ENCODE measurements at regions not wholly inside any gene's neighbourhood (a gene's known extent, or its start where the extent isn't known, plus 50 kb on each side); places are given as distances from the start of the nearest gene placed in this dataset.

GRCh38 chr1:193451001-193451400, 264.6 kb upstream of the B3GALT2 start:
- TF ChIP-seq CTCF (IDR thresholded peaks at IDR 0.05; ENCODE audit: borderline replicate concordance, extremely low read depth, low read length, poor library complexity, severe bottlenecking) (no peak), EZH2 (IDR thresholded peaks at IDR 0.05; ENCODE audit: borderline replicate concordance, low read depth, low read length, severe bottlenecking) (no peak)
